Activated B cell treated with CpG ODN at 0.5 μM for 24 hours (primary cell): ENCODE measurements at regions not wholly inside any gene's neighbourhood (a gene's known extent, or its start where the extent isn't known, plus 50 kb on each side); places are given as distances from the start of the nearest gene placed in this dataset.
"Not testable (repeated sequence)": the region's sequence is repeated elsewhere in the genome, so short reads cannot be mapped to it uniquely, and the experiment has no call there.

ENCODE experiments used
- ATAC-seq: fragments of 200-7000 bp; cut with Tn5 transposase; one replicate; pipeline ENCODE4 v1.10.0; 2021; ENCODE audit warnings: low read depth, mild to moderate bottlenecking, moderate library complexity
- CTCF ChIA-PET: fragments of 350-600 bp; sonication (Branson Sonifier 250); formaldehyde crosslinking; loops from one replicate; lab custom pipeline; 2021; ENCODE audit warnings: antibody characterized with exemption; lab: Charles Lee
- POLR2A ChIA-PET: fragments of 350-600 bp; sonication (Branson Sonifier 250); formaldehyde crosslinking; loops from one replicate; lab custom pipeline; 2021; ENCODE audit warnings: antibody characterized with exemption; lab: Charles Lee
- DNase-seq: peaks from one replicate; pipeline ENCODE4 v3.0.0; 2022
- H3K27ac Mint-ChIP-seq: one replicate; pipeline ENCODE4 v1.8.0; 2020; ENCODE audit warnings: mixed read lengths
- H3K27me3 Mint-ChIP-seq: one replicate; pipeline ENCODE4 v1.8.0; 2021; ENCODE audit warnings: mixed read lengths
- H3K36me3 Mint-ChIP-seq: one replicate; pipeline ENCODE4 v1.8.0; 2021; ENCODE audit warnings: low read depth, mixed read lengths
- H3K4me1 Mint-ChIP-seq: one replicate; pipeline ENCODE4 v1.8.0; 2021; ENCODE audit warnings: mixed read lengths
- H3K4me3 Mint-ChIP-seq: one replicate; pipeline ENCODE4 v1.8.0; 2020; ENCODE audit warnings: mild to moderate bottlenecking, mixed read lengths
- H3K9me3 Mint-ChIP-seq: one replicate; pipeline ENCODE4 v1.8.0; 2020; ENCODE audit warnings: mixed read lengths
- intact Hi-C: fragments of 100-400 bp; cut with micrococcal nuclease; formaldehyde crosslinking; loops from one replicate; pipeline ENCODE4 v1.15.1; 2024
- TF ChIP-seq, protein P1 (sequence below): fragments of 200-600 bp; IDR thresholded peaks from one replicate; pipeline ENCODE4 v1.8.0; 2022; ENCODE audit warnings: antibody characterized with exemption, mild to moderate bottlenecking

DNA sequence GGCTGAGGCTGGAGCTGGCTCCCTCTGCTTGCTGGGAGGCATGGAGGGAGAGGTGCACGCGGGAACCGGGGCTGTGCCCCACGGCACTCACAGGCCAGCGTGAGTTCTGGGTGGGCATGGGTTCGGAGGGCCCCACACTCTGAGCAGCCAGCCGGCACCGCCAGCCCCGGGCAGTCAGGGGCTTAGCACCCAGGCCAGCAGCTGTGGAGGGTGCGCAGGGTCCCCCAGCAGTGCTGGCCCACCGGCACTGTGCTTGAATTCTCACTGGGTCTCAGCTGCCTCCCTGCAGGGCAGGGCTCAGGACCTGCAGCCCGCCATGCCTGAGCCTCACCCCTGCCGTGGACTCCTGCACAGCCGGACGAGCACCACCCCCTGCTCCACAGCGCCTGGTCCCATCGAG, 164.9 kb upstream of the PLD5 start:
- TF ChIP-seq, protein P1, sequence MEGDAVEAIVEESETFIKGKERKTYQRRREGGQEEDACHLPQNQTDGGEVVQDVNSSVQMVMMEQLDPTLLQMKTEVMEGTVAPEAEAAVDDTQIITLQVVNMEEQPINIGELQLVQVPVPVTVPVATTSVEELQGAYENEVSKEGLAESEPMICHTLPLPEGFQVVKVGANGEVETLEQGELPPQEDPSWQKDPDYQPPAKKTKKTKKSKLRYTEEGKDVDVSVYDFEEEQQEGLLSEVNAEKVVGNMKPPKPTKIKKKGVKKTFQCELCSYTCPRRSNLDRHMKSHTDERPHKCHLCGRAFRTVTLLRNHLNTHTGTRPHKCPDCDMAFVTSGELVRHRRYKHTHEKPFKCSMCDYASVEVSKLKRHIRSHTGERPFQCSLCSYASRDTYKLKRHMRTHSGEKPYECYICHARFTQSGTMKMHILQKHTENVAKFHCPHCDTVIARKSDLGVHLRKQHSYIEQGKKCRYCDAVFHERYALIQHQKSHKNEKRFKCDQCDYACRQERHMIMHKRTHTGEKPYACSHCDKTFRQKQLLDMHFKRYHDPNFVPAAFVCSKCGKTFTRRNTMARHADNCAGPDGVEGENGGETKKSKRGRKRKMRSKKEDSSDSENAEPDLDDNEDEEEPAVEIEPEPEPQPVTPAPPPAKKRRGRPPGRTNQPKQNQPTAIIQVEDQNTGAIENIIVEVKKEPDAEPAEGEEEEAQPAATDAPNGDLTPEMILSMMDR = no peak
- intact Hi-C loops = no loop called here
- H3K4me3 Mint-ChIP-seq = no peak overlapping the region
- peaks cover 9% of the 10 kb centered on the region for H3K4me1 Mint-ChIP-seq
- no peak overlapping the region for H3K27ac Mint-ChIP-seq
- ChIA-PET POLR2A (no interaction called here), CTCF (no interaction called here)
- ATAC-seq (no peak), DNase-seq (no peak)
- H3K36me3 Mint-ChIP-seq = no peaks in the 10 kb centered on the region
- no peaks in the 10 kb centered on the region for H3K27me3 Mint-ChIP-seq
- no peaks in the 10 kb centered on the region for H3K9me3 Mint-ChIP-seq

DNA sequence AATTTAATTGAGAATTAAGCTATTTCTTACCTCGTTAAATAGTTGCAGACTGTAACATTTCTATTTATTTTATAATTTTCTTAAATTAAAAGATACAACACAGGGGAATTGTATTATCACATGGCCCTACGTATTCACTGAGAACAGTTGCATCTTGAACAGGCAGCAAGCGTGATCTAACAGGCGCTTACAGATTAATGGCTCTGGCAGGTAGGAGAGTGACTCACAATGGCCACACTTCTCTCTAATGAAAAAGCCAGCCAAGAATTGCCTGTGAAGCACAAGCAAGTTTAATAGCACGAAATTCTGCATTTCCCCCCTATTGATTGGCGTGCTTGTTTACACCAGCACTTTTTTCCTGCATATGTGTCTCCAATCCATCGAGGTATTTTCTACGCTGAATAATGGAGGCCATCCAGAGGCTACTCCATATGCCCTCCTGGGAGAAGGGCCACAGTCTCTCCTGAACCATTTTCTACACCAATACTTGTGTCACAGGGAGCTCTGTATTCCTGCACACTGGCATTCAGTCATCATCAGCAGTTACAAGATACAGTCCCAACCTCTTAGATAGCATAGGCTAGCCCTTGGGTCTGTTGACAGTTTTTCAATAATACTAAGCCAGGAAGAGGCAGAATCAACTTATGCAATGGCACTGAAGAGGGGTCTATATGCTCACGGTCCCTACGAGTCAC, 150.6 kb upstream of the PLD5 start:
- Mint-ChIP-seq H3K27ac (no peak overlapping the region), H3K36me3 (no peaks in the 10 kb centered on the region), H3K4me3 (no peak overlapping the region), H3K27me3 (peaks cover 2% of the 10 kb centered on the region), H3K9me3 (no peaks in the 10 kb centered on the region), H3K4me1 (no peaks in the 10 kb centered on the region)
- POLR2A ChIA-PET = no interaction called here
- DNase-seq (no peak), ATAC-seq (no peak)
- intact Hi-C loops = no loop called here
- TF ChIP-seq, protein P1 = no peak
- CTCF ChIA-PET = no interaction called here

DNA sequence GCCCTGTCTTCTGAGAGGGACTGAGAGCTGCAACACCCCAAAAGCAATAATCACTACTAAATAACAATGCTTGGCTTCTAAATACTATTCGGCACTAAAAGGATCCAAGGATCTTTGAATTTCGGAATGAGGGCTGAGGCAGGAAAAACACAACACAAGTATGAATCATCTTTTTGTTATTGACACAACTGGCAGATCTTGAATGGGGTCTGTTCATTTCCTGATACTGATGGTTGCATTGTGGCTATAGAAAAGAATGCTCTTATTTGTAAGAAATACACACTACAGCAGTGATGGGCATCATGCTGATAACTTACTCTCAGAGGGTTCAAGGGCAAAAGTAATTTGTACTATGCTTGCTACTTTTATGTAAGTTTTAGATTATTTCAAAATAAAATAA, 149.2 kb upstream of the PLD5 start:
- no peaks in the 10 kb centered on the region for H3K4me1 Mint-ChIP-seq
- H3K4me3 Mint-ChIP-seq = no peak overlapping the region
- CTCF ChIA-PET = no interaction called here
- ATAC-seq (no peak), DNase-seq (no peak)
- TF ChIP-seq, protein P1 = no peak
- POLR2A ChIA-PET = no interaction called here
- H3K36me3 Mint-ChIP-seq = no peaks in the 10 kb centered on the region
- intact Hi-C loops = no loop called here
- H3K27ac Mint-ChIP-seq = no peak overlapping the region
- H3K27me3 Mint-ChIP-seq = peaks cover 2% of the 10 kb centered on the region
- H3K9me3 Mint-ChIP-seq = no peaks in the 10 kb centered on the region

DNA sequence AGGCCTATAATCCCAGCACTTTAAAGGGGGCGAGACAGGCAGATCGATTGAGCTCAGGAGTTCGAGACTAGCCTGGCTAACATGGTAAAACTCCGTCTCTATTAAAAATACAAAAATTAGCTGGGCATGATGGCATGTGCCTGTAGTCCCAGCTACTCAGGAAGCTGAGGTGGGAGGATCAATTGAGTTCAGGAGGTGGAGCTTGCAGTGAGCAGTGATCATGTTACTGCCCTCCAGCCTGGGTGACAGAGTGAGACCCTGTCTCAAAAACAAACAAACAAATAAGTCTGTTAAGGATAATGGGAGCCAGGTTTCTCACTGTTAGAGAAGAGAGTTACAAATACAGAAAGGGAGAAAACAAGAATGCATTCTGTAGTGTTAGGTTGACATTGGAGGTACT, 148.7 kb upstream of the PLD5 start:
- ATAC-seq, H3K27me3 Mint-ChIP-seq, H3K9me3 Mint-ChIP-seq, H3K36me3 Mint-ChIP-seq, H3K4me1 Mint-ChIP-seq, DNase-seq, POLR2A ChIA-PET, CTCF ChIA-PET, H3K4me3 Mint-ChIP-seq, intact Hi-C loops, H3K27ac Mint-ChIP-seq: not testable (repeated sequence)

DNA sequence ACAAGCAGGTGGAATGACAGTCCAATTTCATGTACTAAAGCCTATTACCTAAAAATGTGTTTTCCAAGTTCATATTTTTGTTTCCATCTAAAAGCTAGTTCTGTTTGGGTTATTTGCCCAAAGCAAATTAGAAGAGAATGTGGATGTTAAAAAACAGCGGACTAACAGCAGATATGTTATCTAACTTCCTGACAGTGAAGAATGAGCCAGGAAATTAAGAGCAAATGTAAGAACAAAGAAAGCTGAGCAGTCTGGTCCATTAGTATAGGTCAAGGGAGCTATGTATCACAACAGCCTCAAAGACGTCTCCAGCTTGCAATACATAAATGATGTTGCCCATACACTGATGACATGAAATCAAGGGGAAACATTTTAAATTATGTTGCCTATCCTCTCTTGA, 145.5 kb upstream of the PLD5 start:
- Mint-ChIP-seq H3K36me3 (no peaks in the 10 kb centered on the region), H3K4me3 (no peak overlapping the region), H3K9me3 (peaks cover 2% of the 10 kb centered on the region), H3K27ac (no peak overlapping the region), H3K4me1 (no peaks in the 10 kb centered on the region), H3K27me3 (peaks cover 2% of the 10 kb centered on the region)
- CTCF ChIA-PET = no interaction called here
- TF ChIP-seq, protein P1 = no peak
- DNase-seq = no peak
- intact Hi-C loops = no loop called here
- POLR2A ChIA-PET = no interaction called here
- ATAC-seq = no peak

DNA sequence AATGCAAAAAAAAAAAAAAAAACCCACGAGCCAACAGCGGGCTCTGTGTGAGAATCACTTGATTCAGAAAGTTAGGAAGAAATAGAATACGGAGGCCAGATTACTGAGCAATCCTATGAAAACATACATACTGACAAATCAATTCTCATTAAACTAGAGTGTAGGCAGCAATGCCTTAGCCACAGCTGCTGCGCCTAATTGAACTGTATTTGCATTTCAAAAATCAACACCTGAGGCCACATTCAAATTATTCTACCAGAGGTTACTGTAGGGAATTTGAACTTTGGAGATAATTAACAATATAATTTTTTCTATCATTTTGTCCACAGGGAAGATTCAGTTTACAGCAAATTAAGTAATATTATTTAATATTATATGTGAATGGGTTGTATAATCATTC, 138.4 kb upstream of the PLD5 start:
- Mint-ChIP-seq H3K36me3 (no peaks in the 10 kb centered on the region), H3K4me1 (no peaks in the 10 kb centered on the region), H3K27me3 (peaks cover 6% of the 10 kb centered on the region), H3K9me3 (no peaks in the 10 kb centered on the region), H3K4me3 (no peak overlapping the region), H3K27ac (no peak overlapping the region)
- no peak for ATAC-seq
- POLR2A ChIA-PET = no interaction called here
- TF ChIP-seq, protein P1 = no peak
- intact Hi-C loops = no loop called here
- CTCF ChIA-PET = no interaction called here
- DNase-seq = no peak

DNA sequence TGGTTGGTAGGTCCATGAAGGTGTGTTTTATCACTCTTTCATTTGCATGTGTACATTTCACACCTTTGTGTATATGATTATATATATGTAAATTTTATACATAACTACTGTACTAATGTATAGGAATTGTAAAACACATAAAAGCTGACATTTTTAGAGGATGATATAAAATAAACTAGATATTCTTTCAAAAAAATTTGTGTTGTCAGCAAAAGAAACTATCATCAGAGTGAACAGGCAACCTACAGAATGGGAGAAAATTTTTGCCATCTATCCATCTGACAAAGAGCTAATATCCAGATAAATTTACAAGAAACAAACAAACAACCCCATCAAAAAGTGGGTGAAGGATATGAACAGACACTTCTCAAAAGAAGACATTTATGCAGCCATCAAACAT, 129.3 kb upstream of the PLD5 start:
- H3K36me3 Mint-ChIP-seq, H3K4me1 Mint-ChIP-seq, H3K27me3 Mint-ChIP-seq, H3K27ac Mint-ChIP-seq, H3K4me3 Mint-ChIP-seq, CTCF ChIA-PET, POLR2A ChIA-PET, DNase-seq, ATAC-seq: not testable (repeated sequence)
- H3K9me3 Mint-ChIP-seq = peaks cover 12% of the 10 kb centered on the region
- intact Hi-C loops = loop anchor here (2.0 kb wide), 2 partner anchors 139 to 671 kb away; no protein-coding TSS in a partner anchor
